ENCODE measurements at regions not wholly inside any gene's neighbourhood (a gene's known extent, or its start where the extent isn't known, plus 50 kb on each side); places are given as distances from the start of the nearest gene placed in this dataset.

DNA sequence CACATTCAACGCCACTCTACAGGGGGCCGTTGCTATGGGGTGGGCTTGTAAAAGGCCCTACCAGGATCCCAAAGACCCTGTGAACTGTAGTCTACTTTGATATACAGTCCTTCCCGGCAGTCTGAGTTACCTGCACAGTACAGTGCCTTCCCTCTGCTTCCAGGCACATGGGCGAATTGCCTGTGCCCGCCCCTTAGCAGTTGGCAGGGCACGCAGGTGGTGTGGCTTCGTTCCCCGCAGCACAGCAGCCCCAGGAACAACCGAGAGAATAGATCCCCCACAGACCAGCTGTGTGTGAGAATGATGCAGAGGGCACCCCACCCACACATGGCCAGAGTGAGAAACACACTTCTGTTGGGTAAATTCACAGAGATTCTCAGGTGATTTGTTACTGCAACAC, 60.6 kb downstream of the MRPL57 start (continued):
- TF ChIP-seq, protein P1, sequence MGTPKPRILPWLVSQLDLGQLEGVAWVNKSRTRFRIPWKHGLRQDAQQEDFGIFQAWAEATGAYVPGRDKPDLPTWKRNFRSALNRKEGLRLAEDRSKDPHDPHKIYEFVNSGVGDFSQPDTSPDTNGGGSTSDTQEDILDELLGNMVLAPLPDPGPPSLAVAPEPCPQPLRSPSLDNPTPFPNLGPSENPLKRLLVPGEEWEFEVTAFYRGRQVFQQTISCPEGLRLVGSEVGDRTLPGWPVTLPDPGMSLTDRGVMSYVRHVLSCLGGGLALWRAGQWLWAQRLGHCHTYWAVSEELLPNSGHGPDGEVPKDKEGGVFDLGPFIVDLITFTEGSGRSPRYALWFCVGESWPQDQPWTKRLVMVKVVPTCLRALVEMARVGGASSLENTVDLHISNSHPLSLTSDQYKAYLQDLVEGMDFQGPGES (IDR thresholded peaks at IDR 0.05; ENCODE audit: low read depth, low read length): no peak
- TF ChIP-seq ELF1 (IDR thresholded peaks at IDR 0.05): no peak
- no peak for TF ChIP-seq POLR2AphosphoS5 (IDR thresholded peaks at IDR 0.05; ENCODE audit: low read depth, low read length)
- no peak for TF ChIP-seq CHD2 (IDR thresholded peaks at IDR 0.05; ENCODE audit: low read length, partially characterized antibody)

DNA sequence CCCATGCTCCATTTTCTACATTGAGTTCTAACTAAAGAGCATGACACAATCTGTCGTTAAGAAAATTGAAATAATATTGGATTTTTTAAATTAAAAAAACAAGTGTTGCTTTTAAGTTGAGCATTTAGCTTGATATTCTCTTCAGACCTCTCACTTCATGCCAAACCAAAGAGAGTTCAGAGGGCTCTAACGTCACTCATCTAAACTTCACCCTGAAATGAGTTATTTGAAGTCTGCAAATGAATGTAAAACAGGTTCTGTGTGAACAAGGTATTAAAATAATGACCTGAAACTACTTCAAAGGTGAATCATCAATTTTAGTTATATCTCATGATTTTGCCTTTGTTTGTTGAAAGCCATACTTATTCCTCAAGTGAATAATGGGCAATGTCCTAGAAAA, 61.8 kb downstream of the MRPL57 start:
- no peak for DNase-seq
- no peak overlapping the region for H3K9ac ChIP-seq
- H3K4me2 ChIP-seq: no peak overlapping the region
- WGBS (ENCODE audit: low lambda C conversion rate): 41% methylated on average over 2 of the region's 2 CpGs
- H3K27me3 ChIP-seq (ENCODE audit: insufficient read depth): no peaks in the 10 kb centered on the region
- no peaks in the 10 kb centered on the region for H3K79me2 ChIP-seq (ENCODE audit: insufficient read depth)
- no peaks in the 10 kb centered on the region for H3K9me2 ChIP-seq
- H3K4me3 ChIP-seq (ENCODE audit: low read depth in 2 of 2, low read length in 1 of 2): no peak overlapping the region
- H3K27ac ChIP-seq (ENCODE audit: low read depth in 2 of 2, low read length in 1 of 2): no peak overlapping the region
- ChIA-PET POLR2A (no interaction called here), CTCF (interaction anchor here (1.3 kb wide), 1 partner anchor 241 kb away, joined by 6 read pairs; no protein-coding TSS in a partner anchor)
- H3K4me1 ChIP-seq (ENCODE audit: control insufficient read depth in 1 of 2, insufficient read depth in 2 of 2, low read depth in 1 of 2, low read length in 1 of 2): peaks cover 5 to 11% of the 10 kb centered on the region in 2 experiments; a peak in 3 of 4 replicates
- H3K36me3 ChIP-seq (replicated peaks in 1 of 2; ENCODE audit: control insufficient read depth in 1 of 2, insufficient read depth in 2 of 2, low read length in 1 of 2): no peaks in the 10 kb centered on the region
- no peaks in the 10 kb centered on the region for H3K9me3 ChIP-seq
- no peaks in the 10 kb centered on the region for H4K20me1 ChIP-seq (ENCODE audit: insufficient read depth)
- H2AFZ ChIP-seq (ENCODE audit: low read depth): no peak overlapping the region
- H3F3A ChIP-seq (replicated peaks; ENCODE audit: insufficient read depth): no peaks in the 10 kb centered on the region
- TF ChIP-seq, protein P2, sequence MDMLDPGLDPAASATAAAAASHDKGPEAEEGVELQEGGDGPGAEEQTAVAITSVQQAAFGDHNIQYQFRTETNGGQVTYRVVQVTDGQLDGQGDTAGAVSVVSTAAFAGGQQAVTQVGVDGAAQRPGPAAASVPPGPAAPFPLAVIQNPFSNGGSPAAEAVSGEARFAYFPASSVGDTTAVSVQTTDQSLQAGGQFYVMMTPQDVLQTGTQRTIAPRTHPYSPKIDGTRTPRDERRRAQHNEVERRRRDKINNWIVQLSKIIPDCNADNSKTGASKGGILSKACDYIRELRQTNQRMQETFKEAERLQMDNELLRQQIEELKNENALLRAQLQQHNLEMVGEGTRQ (IDR thresholded peaks at IDR 0.05; ENCODE audit: borderline replicate concordance, low read depth, low read length): no peak
- TF ChIP-seq SIN3A (IDR thresholded peaks at IDR 0.05; ENCODE audit: borderline replicate concordance, low read depth, low read length): no peak
- TF ChIP-seq GABPA (IDR thresholded peaks at IDR 0.05; ENCODE audit: low read depth): no peak
- TF ChIP-seq, protein P3, sequence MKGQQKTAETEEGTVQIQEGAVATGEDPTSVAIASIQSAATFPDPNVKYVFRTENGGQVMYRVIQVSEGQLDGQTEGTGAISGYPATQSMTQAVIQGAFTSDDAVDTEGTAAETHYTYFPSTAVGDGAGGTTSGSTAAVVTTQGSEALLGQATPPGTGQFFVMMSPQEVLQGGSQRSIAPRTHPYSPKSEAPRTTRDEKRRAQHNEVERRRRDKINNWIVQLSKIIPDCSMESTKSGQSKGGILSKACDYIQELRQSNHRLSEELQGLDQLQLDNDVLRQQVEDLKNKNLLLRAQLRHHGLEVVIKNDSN (IDR thresholded peaks at IDR 0.05; ENCODE audit: borderline replicate concordance, low read depth): no peak
- no peak for TF ChIP-seq RCOR1 (IDR thresholded peaks at IDR 0.05; ENCODE audit: low read length)
- no peak for TF ChIP-seq MXI1 (IDR thresholded peaks at IDR 0.05; ENCODE audit: low read depth, low read length)
- no peak for TF ChIP-seq RFX5 (IDR thresholded peaks at IDR 0.05; ENCODE audit: low read length)
- no peak for TF ChIP-seq FOXJ3 (CRISPR knock-in tag; IDR thresholded peaks at IDR 0.05)
- no peak for TF ChIP-seq TCF12 (IDR thresholded peaks at IDR 0.05)
- TF ChIP-seq ELF1 (IDR thresholded peaks at IDR 0.05): no peak
- TF ChIP-seq FOSL2 (IDR thresholded peaks at IDR 0.05; ENCODE audit: borderline replicate concordance, low read depth): no peak
- no peak for TF ChIP-seq TEAD4 (IDR thresholded peaks at IDR 0.05; ENCODE audit: borderline replicate concordance, insufficient read depth)
- TF ChIP-seq, protein P4, sequence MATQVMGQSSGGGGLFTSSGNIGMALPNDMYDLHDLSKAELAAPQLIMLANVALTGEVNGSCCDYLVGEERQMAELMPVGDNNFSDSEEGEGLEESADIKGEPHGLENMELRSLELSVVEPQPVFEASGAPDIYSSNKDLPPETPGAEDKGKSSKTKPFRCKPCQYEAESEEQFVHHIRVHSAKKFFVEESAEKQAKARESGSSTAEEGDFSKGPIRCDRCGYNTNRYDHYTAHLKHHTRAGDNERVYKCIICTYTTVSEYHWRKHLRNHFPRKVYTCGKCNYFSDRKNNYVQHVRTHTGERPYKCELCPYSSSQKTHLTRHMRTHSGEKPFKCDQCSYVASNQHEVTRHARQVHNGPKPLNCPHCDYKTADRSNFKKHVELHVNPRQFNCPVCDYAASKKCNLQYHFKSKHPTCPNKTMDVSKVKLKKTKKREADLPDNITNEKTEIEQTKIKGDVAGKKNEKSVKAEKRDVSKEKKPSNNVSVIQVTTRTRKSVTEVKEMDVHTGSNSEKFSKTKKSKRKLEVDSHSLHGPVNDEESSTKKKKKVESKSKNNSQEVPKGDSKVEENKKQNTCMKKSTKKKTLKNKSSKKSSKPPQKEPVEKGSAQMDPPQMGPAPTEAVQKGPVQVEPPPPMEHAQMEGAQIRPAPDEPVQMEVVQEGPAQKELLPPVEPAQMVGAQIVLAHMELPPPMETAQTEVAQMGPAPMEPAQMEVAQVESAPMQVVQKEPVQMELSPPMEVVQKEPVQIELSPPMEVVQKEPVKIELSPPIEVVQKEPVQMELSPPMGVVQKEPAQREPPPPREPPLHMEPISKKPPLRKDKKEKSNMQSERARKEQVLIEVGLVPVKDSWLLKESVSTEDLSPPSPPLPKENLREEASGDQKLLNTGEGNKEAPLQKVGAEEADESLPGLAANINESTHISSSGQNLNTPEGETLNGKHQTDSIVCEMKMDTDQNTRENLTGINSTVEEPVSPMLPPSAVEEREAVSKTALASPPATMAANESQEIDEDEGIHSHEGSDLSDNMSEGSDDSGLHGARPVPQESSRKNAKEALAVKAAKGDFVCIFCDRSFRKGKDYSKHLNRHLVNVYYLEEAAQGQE (IDR thresholded peaks at IDR 0.05; ENCODE audit: low read depth, low read length): no peak
- TF ChIP-seq, protein P5, sequence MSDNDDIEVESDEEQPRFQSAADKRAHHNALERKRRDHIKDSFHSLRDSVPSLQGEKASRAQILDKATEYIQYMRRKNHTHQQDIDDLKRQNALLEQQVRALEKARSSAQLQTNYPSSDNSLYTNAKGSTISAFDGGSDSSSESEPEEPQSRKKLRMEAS (IDR thresholded peaks at IDR 0.05; ENCODE audit: low read depth): no peak
- TF ChIP-seq NFIC (IDR thresholded peaks at IDR 0.05; ENCODE audit: borderline replicate concordance): no peak
- no peak for TF ChIP-seq YY1 (IDR thresholded peaks at IDR 0.05; ENCODE audit: low read depth)
- no peak for TF ChIP-seq EZH2phosphoT487 (IDR thresholded peaks at IDR 0.05; ENCODE audit: borderline replicate concordance, low read depth)
- TF ChIP-seq TAF1 (IDR thresholded peaks at IDR 0.05; ENCODE audit: borderline replicate concordance, low read depth, low read length): no peak
- TF ChIP-seq NRF1 (IDR thresholded peaks at IDR 0.05; ENCODE audit: low read depth, low read length): no peak

Measured in SK-N-SH (cell line).